K562 (cell line): ENCODE measurements at regions not wholly inside any gene's neighbourhood (a gene's known extent, or its start where the extent isn't known, plus 50 kb on each side); places are given as distances from the start of the nearest gene placed in this dataset.

Experiments
- ATAC-seq: fragments of 200-7000 bp; cut with Tn5 transposase; 3 replicates; pipeline ENCODE4 v1.9.1; 2020; ENCODE audit warnings: moderate library complexity
- BruUV-seq: library from RNA; stranded (reverse); fragments of 400-500 nt; replicated peaks from 2 replicates; lab custom pipeline; 2021; lab: Mats Ljungman, UMichigan
- CTCF ChIA-PET: fragments of 300-600 bp; formaldehyde crosslinking; extraction: SDS; loops from one replicate; lab custom pipeline; 2021; ENCODE audit warnings: low intra/inter-chr PET ratio; lab: Yijun Ruan, JAX
- POLR2A ChIA-PET: fragments of 300-600, 350-650 bp; sonication (Branson Sonifier 250); formaldehyde crosslinking; extraction: SDS; loops from one replicate; lab custom pipeline; 2021; ENCODE audit warnings: antibody characterized with exemption, inconsistent platforms; lab: Yijun Ruan, JAX
- DNase-seq, 4 experiments: peaks; one replicate each; pipeline versions ENCODE4 v3.0.0 to v3.0.0-alpha.2; 2011 to 2018; ENCODE audit warnings: low spot score in 3 of 4, mixed read lengths in 3 of 4; ENCODE audit errors: extremely low read depth in 1 of 4
- FAIRE-seq: peaks from 2 replicates; lab custom pipeline; 2011; peaks lifted over from hg19 to GRCh38; lab: Jason Lieb, UNC
- H2AFZ ChIP-seq: 2 replicates; pipeline ENCODE4 v1.6.0; 2011; ENCODE audit warnings: low read depth, low read length, control low read depth, inconsistent platforms
- H3K27ac ChIP-seq: fragments of 200-600 bp; 3 replicates; pipeline ENCODE4 v1.8.0; 2011; ENCODE audit warnings: low read depth, mild to moderate bottlenecking, control low read depth, inconsistent platforms, low read length, moderate library complexity, mixed read lengths; ENCODE audit errors: extremely low read depth
- H3K27me3 ChIP-seq, 2 experiments: fragments of 300-600 bp in 1 of 2; 2 replicates in 1 of 2; 3 replicates in 1 of 2; pipeline versions ENCODE4 v1.6.0 to v1.8.0; 2011; ENCODE audit warnings: inconsistent platforms in 2 of 2, low read length in 2 of 2, mild to moderate bottlenecking in 1 of 2, mixed read lengths in 1 of 2, moderate library complexity in 1 of 2; ENCODE audit not compliant: control insufficient read depth in 2 of 2, insufficient read depth in 2 of 2
- H3K36me3 ChIP-seq: fragments of 300-600 bp; 3 replicates; pipeline ENCODE4 v1.8.0; 2011; ENCODE audit warnings: mild to moderate bottlenecking, low read length, inconsistent platforms; ENCODE audit not compliant: control insufficient read depth, insufficient read depth
- H3K4me1 ChIP-seq, 2 experiments: fragments of 200-600 bp in 1 of 2; replicated peaks in 1 of 2; 2 replicates in 1 of 2; 3 replicates in 1 of 2; pipeline versions ENCODE4 v1.5.1 to v1.8.0; 2011; ENCODE audit warnings: inconsistent platforms in 2 of 2, low read length in 2 of 2, mild to moderate bottlenecking in 1 of 2, mixed read lengths in 1 of 2, moderate library complexity in 1 of 2; ENCODE audit not compliant: control insufficient read depth in 2 of 2, insufficient read depth in 2 of 2
- H3K4me2 ChIP-seq: 2 replicates; pipeline ENCODE4 v1.6.1; 2011; ENCODE audit warnings: low read length, control low read depth, inconsistent platforms, mixed read lengths; ENCODE audit not compliant: insufficient read depth
- H3K4me3 ChIP-seq: fragments of 200-600 bp; sonication (generic), shearing (Covaris generic); 2 replicates; pipeline ENCODE4 v1.5.1; 2016; ENCODE audit warnings: control low read depth, inconsistent platforms
- H3K79me2 ChIP-seq: fragments of 200-600 bp; 3 replicates; pipeline ENCODE4 v1.8.0; 2011; ENCODE audit warnings: low read length, inconsistent platforms; ENCODE audit not compliant: control insufficient read depth, insufficient read depth
- H3K9ac ChIP-seq, 2 experiments: 2 replicates each; pipeline versions ENCODE4 v1.6.0 to v1.6.1; 2011; ENCODE audit warnings: low read depth in 2 of 2, low read length in 2 of 2, control low read depth in 1 of 2, inconsistent platforms in 1 of 2, mild to moderate bottlenecking in 1 of 2, mixed read lengths in 1 of 2; ENCODE audit not compliant: insufficient read depth in 1 of 2
- H3K9me1 ChIP-seq: one replicate; pipeline ENCODE4 v1.6.0; 2011; ENCODE audit warnings: inconsistent platforms, mild to moderate bottlenecking, low read length, moderate library complexity; ENCODE audit not compliant: control insufficient read depth, insufficient read depth
- H3K9me3 ChIP-seq: replicated peaks from 2 replicates; pipeline ENCODE4 v1.5.1; 2011; ENCODE audit warnings: low read depth, low read length, inconsistent platforms; ENCODE audit not compliant: control insufficient read depth, insufficient read depth
- H4K20me1 ChIP-seq: replicated peaks from 2 replicates; pipeline ENCODE4 v1.6.1; 2011; ENCODE audit warnings: low read length, inconsistent platforms, mixed read lengths; ENCODE audit not compliant: control insufficient read depth, insufficient read depth
- CAMTA2 ChIP-seq: fragments of 250-450 bp; sonication (Bioruptor Pico); conservative IDR thresholded peaks from 2 replicates; pipeline ENCODE4 v1.5.1; 2022
- CBX2 ChIP-seq: fragments of 200-600 bp; sonication (generic); IDR thresholded peaks from one replicate; pipeline ENCODE4 v1.6.1; 2012; ENCODE audit warnings: mild to moderate bottlenecking, low read length, inconsistent platforms; ENCODE audit not compliant: insufficient read depth, poor library complexity, severe bottlenecking
- CXXC5 ChIP-seq: fragments of 250-450 bp; sonication (Bioruptor Pico); IDR thresholded peaks from 2 replicates; pipeline ENCODE4 v1.8.0; 2022; ENCODE audit warnings: inconsistent platforms, mild to moderate bottlenecking, moderate library complexity
- E4F1 ChIP-seq: fragments of 250-450 bp; sonication (Bioruptor Pico); IDR thresholded peaks from 2 replicates; pipeline ENCODE4 v1.5.0; 2021; ENCODE audit warnings: mild to moderate bottlenecking, borderline replicate concordance
- FOXA1 ChIP-seq: fragments of 450-650 bp; IDR thresholded peaks from 2 replicates; pipeline ENCODE4 v1.6.1; 2016; ENCODE audit warnings: mild to moderate bottlenecking, borderline replicate concordance
- FOXA3 ChIP-seq, 2 experiments: fragments of 450-650 bp in 1 of 2; sonication (generic) in 1 of 2; formaldehyde crosslinking; IDR thresholded peaks in 1 of 2; conservative IDR thresholded peaks in 1 of 2; 2 replicates each; pipeline versions ENCODE4 v1.4.0 to v1.8.0; 2020 to 2022; ENCODE audit warnings: mild to moderate bottlenecking in 2 of 2, missing genetic modification reagents in 1 of 2
- FOXP4 ChIP-seq: sonication (generic); formaldehyde crosslinking; IDR thresholded peaks from 2 replicates; pipeline ENCODE4 v1.8.0; 2022; ENCODE audit warnings: mild to moderate bottlenecking, missing genetic modification reagents, borderline replicate concordance
- FUS ChIP-seq: fragments of 200-400 bp; formaldehyde crosslinking; optimal IDR thresholded peaks from 2 replicates; pipeline ENCODE3; 2017; ENCODE audit warnings: low read depth, low read length
- HDAC1 ChIP-seq, 2 experiments: fragments of 450-650 bp; IDR thresholded peaks; 2 replicates each; pipeline ENCODE4 v1.6.1; 2016 to 2017; ENCODE audit warnings: inconsistent platforms in 1 of 2, mild to moderate bottlenecking in 1 of 2, moderate library complexity in 1 of 2
- HMGN3 ChIP-seq: IDR thresholded peaks from 2 replicates; pipeline ENCODE4 v1.6.1; 2011; ENCODE audit warnings: borderline replicate concordance, low read depth, mild to moderate bottlenecking, mixed read lengths, low read length; ENCODE audit not compliant: insufficient read length; ENCODE audit errors: extremely low read depth
- MIER1 ChIP-seq: fragments of 450-650 bp; IDR thresholded peaks from 2 replicates; pipeline ENCODE4 v1.6.1; 2016; ENCODE audit warnings: antibody characterized with exemption, mild to moderate bottlenecking, low read depth
- NR3C1 ChIP-seq: sonication (generic); formaldehyde crosslinking; IDR thresholded peaks from 2 replicates; pipeline ENCODE4 v1.8.1; 2022; ENCODE audit warnings: missing genetic modification reagents
- RAD21 ChIP-seq, 2 experiments: fragments of 250-450 bp in 1 of 2; fragments of 450-650 bp in 1 of 2; sonication (Bioruptor Pico) in 1 of 2; formaldehyde crosslinking in 1 of 2; IDR thresholded peaks in 1 of 2; conservative IDR thresholded peaks in 1 of 2; 2 replicates each; pipeline versions ENCODE4 v1.4.0 to v1.8.0; 2020 to 2022; ENCODE audit warnings: mild to moderate bottlenecking in 2 of 2, moderate library complexity in 1 of 2
- SMARCE1 ChIP-seq: fragments of 450-650 bp; IDR thresholded peaks from 2 replicates; pipeline ENCODE4 v1.7.1; 2016; ENCODE audit warnings: mild to moderate bottlenecking
- U2AF1 ChIP-seq: fragments of 200-400 bp; formaldehyde crosslinking; optimal IDR thresholded peaks from 2 replicates; pipeline ENCODE3; 2017; ENCODE audit warnings: mild to moderate bottlenecking, low read depth, low read length, moderate library complexity
- ZNF121 ChIP-seq: sonication (generic); formaldehyde crosslinking; conservative IDR thresholded peaks from 2 replicates; pipeline ENCODE4 v1.8.0; 2022; ENCODE audit warnings: missing genetic modification reagents
- ZNF280A ChIP-seq: fragments of 450-650 bp; IDR thresholded peaks from 2 replicates; pipeline ENCODE4 v1.6.1; 2018; ENCODE audit warnings: mild to moderate bottlenecking, low read depth; ENCODE audit not compliant: partially characterized antibody
- WGBS: fragments of 100-300 bp; shearing (Covaris generic); methylation state at CpG from one replicate; pipeline ENCODE4 v1.1.6; 2016; ENCODE audit warnings: low coverage, mixed read lengths; ENCODE audit not compliant: insufficient coverage; ENCODE audit errors: missing lambda C conversion rate; 5-methylcytosine and 5-hydroxymethylcytosine counted together
- in situ Hi-C: fragments of 300-500 bp; cut with MboI; formaldehyde crosslinking; loops from 4 replicates; pipeline ENCODE4 v1.15.0; 2018; ENCODE audit warnings: inconsistent platforms, mixed read lengths
- intact Hi-C: fragments of 100-400 bp; cut with micrococcal nuclease; formaldehyde crosslinking; loops from 2 replicates; pipeline ENCODE4 v1.14.2; 2022

- Histone ChIP-seq H3K36me3 (no peaks in the 10 kb centered on the region), H3K4me2 (no peak overlapping the region), H3K9ac (no peak overlapping the region), H3K4me3 (no peak overlapping the region), H4K20me1 (no peaks in the 10 kb centered on the region), H3K4me1 (no peaks in the 10 kb centered on the region), H3K27ac (no peak overlapping the region), H3K27me3 (no peaks in the 10 kb centered on the region), H3K9me3 (no peaks in the 10 kb centered on the region), H2AFZ (no peak overlapping the region), H3K9me1 (no peaks in the 10 kb centered on the region), H3K79me2 (no peaks in the 10 kb centered on the region)
- ATAC-seq, result no peak
- in situ Hi-C loops, result no loop called here
- ChIA-PET CTCF (no interaction called here), POLR2A (interaction anchor here (1.1 kb wide), 1 partner anchor 8 kb away, joined by 3 read pairs; no protein-coding TSS in a partner anchor)
- 0% methylated on average over 3 of the region's 3 CpGs for whole genome bisulfite sequencing
- FAIRE-seq, result no peak
- no peak for DNase-seq
- no TSS peak for BruUV-seq
- intact Hi-C loops, result no loop called here
- TF ChIP-seq FUS, result no peak
- no peak for TF ChIP-seq CXXC5 (CRISPR knock-in tag)
- TF ChIP-seq CAMTA2 (CRISPR knock-in tag), result no peak
- TF ChIP-seq NR3C1 (CRISPR knock-in tag), result no peak
- no peak for TF ChIP-seq FOXA1
- TF ChIP-seq MIER1, result no peak
- no peak for TF ChIP-seq FOXA3 (CRISPR knock-in tag; conservative IDR thresholded peaks at IDR 0.05 in 1 of 2, IDR thresholded peaks at IDR 0.05 in 1 of 2)
- TF ChIP-seq RAD21 (CRISPR knock-in tag; conservative IDR thresholded peaks at IDR 0.05 in 1 of 2, IDR thresholded peaks at IDR 0.05 in 1 of 2), result no peak
- TF ChIP-seq U2AF1, result no peak
- TF ChIP-seq SMARCE1, result no peak
- no peak for TF ChIP-seq ZNF121 (CRISPR knock-in tag)
- TF ChIP-seq HMGN3, result no peak
- no peak for TF ChIP-seq E4F1 (CRISPR knock-in tag)
- TF ChIP-seq CBX2, result no peak
- TF ChIP-seq FOXP4 (CRISPR knock-in tag), result no peak
- TF ChIP-seq HDAC1 (IDR thresholded peaks at IDR 0.05), result no peak
- no peak for TF ChIP-seq ZNF280A
Measured at GRCh38 chr2:60098996-60099395, 454.5 kb downstream of the BCL11A start.
